ENCODE measurements at regions not wholly inside any gene's neighbourhood (a gene's known extent, or its start where the extent isn't known, plus 50 kb on each side); places are given as distances from the start of the nearest gene placed in this dataset.

DNA sequence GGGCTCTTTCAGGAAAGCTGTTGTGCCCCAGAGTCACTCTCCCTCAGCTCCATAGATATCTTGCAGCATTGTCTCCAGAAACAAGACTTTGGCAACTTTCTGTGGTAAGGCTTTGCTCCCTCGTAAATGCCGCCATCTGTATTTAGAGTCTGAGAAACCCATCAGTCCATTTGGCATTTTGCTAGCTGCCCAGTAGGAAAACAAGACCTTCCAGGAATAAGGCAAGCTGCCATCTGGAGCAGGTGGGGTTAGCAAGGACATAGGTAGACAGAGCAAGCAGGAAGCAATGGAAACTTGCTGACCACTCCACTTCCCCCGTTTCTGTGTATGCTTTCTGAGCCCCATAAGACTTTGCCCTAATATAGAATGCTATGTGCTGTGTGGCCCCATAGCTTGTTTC lies 131.9 kb downstream of the SPATA19 start:
- Histone ChIP-seq H3K36me3 (no peaks in the 10 kb centered on the region), H3K9me3 (no peaks in the 10 kb centered on the region), H3K4me1 (no peaks in the 10 kb centered on the region), H3K4me3 (no peak overlapping the region), H3K27me3 (peaks cover 0 to 46% (median 3%) of the 10 kb centered on the region in 3 donors), H3K27ac (no peak overlapping the region)
- TF ChIP-seq, protein P1, sequence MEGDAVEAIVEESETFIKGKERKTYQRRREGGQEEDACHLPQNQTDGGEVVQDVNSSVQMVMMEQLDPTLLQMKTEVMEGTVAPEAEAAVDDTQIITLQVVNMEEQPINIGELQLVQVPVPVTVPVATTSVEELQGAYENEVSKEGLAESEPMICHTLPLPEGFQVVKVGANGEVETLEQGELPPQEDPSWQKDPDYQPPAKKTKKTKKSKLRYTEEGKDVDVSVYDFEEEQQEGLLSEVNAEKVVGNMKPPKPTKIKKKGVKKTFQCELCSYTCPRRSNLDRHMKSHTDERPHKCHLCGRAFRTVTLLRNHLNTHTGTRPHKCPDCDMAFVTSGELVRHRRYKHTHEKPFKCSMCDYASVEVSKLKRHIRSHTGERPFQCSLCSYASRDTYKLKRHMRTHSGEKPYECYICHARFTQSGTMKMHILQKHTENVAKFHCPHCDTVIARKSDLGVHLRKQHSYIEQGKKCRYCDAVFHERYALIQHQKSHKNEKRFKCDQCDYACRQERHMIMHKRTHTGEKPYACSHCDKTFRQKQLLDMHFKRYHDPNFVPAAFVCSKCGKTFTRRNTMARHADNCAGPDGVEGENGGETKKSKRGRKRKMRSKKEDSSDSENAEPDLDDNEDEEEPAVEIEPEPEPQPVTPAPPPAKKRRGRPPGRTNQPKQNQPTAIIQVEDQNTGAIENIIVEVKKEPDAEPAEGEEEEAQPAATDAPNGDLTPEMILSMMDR (IDR thresholded peaks at IDR 0.05) = no peak
- TF ChIP-seq EP300 (IDR thresholded peaks at IDR 0.05) (no peak), POLR2AphosphoS5 (IDR thresholded peaks at IDR 0.05) (no peak), POLR2A (IDR thresholded peaks at IDR 0.05) (no peak)
- no peak for DNase-seq
- intact Hi-C loops (cut with DNase I; ENCODE audit: low total_unique reads) = no loop called here
- WGBS, 5 donors = 78 to 90% (median 88%) methylated on average over 3 of the region's 3 CpGs

GRCh38 chr11:133712051-133712560 lies 133.2 kb downstream of the SPATA19 start:
- intact Hi-C loops (cut with DNase I; ENCODE audit: low total_unique reads) = no loop called here
- peaks cover 0 to 43% (median 3%) of the 10 kb centered on the region in 3 donors for H3K27me3 ChIP-seq
- no peak for TF ChIP-seq POLR2A (IDR thresholded peaks at IDR 0.05)
- TF ChIP-seq POLR2AphosphoS5 (IDR thresholded peaks at IDR 0.05) = no peak
- TF ChIP-seq, protein P1 (IDR thresholded peaks at IDR 0.05) = no peak
- TF ChIP-seq EP300 (IDR thresholded peaks at IDR 0.05) = no peak

GRCh38 chr11:133711545-133711944 lies 133.8 kb downstream of the SPATA19 start:
- 26 to 39% (median 34%) methylated on average over 4 of the region's 4 CpGs for WGBS, 5 donors
- H3K27ac ChIP-seq = no peak overlapping the region
- H3K36me3 ChIP-seq = no peaks in the 10 kb centered on the region
- peaks cover 0 to 38% (median 3%) of the 10 kb centered on the region in 3 donors for H3K27me3 ChIP-seq
- no peaks in the 10 kb centered on the region for H3K9me3 ChIP-seq
- no peak overlapping the region for H3K4me3 ChIP-seq
- TF ChIP-seq POLR2AphosphoS5 (IDR thresholded peaks at IDR 0.05) (no peak), EP300 (IDR thresholded peaks at IDR 0.05) (no peak), POLR2A (IDR thresholded peaks at IDR 0.05) (no peak)
- TF ChIP-seq, protein P1 (IDR thresholded peaks at IDR 0.05) = no peak
- H3K4me1 ChIP-seq = no peaks in the 10 kb centered on the region
- DNase-seq = peak in 1 of 2 donors; percentile 11
- intact Hi-C loops (cut with DNase I; ENCODE audit: low total_unique reads) = no loop called here

More at GRCh38 chr11:133712051-133712560, 133.2 kb downstream of the SPATA19 start:
- WGBS, 5 donors = 9 to 18% (median 15%) methylated on average over 4 of the region's 4 CpGs
- no peak overlapping the region for H3K4me3 ChIP-seq
- peak in 1 of 2 donors; percentile 74 for DNase-seq
- no peaks in the 10 kb centered on the region for H3K4me1 ChIP-seq
- no peaks in the 10 kb centered on the region for H3K36me3 ChIP-seq
- no peaks in the 10 kb centered on the region for H3K9me3 ChIP-seq
- H3K27ac ChIP-seq = no peak overlapping the region

DNA sequence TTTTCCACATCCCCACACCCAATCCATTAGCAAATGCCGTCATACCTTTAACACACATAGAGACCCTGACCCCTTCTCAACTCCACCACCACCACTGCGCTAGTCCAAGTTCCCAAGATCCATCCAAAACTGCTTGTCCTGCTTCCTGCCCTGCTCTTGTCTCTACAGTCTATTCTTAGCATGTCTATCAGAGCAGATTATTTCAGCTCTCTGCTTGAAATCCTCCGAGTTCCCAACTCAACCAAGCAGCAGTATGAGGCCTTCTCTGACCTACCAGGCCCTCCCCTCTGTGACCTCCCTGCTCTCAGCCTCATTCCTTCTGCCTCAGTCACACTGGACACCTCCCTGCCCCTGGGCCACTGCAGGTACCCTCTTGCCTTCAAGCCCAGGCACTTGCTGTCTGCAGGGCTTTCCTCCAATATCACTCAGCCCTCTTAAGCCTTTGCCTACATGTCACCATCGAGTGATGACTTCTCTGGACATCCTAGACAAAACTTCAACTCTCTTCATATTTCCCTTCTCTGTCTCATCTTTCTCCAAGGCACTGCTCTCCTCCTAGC lies 134.6 kb downstream of the SPATA19 start:
- no peak for DNase-seq
- Histone ChIP-seq H3K36me3 (no peaks in the 10 kb centered on the region), H3K9me3 (no peaks in the 10 kb centered on the region), H3K27me3 (peaks cover 0 to 35% (median 3%) of the 10 kb centered on the region in 3 donors), H3K27ac (no peak overlapping the region), H3K4me3 (no peak overlapping the region), H3K4me1 (no peaks in the 10 kb centered on the region)
- 65 to 78% (median 71%) methylated on average over 4 of the region's 4 CpGs for WGBS, 5 donors
- TF ChIP-seq, protein P1 (IDR thresholded peaks at IDR 0.05) = no peak
- TF ChIP-seq POLR2A (IDR thresholded peaks at IDR 0.05) (no peak), POLR2AphosphoS5 (IDR thresholded peaks at IDR 0.05) (no peak), EP300 (IDR thresholded peaks at IDR 0.05) (no peak)
- intact Hi-C loops (cut with DNase I; ENCODE audit: low total_unique reads) = no loop called here

All from stomach (tissue), 8 donors.